ENCODE measurements at regions not wholly inside any gene's neighbourhood (a gene's known extent, or its start where the extent isn't known, plus 50 kb on each side); places are given as distances from the start of the nearest gene placed in this dataset.

DNA sequence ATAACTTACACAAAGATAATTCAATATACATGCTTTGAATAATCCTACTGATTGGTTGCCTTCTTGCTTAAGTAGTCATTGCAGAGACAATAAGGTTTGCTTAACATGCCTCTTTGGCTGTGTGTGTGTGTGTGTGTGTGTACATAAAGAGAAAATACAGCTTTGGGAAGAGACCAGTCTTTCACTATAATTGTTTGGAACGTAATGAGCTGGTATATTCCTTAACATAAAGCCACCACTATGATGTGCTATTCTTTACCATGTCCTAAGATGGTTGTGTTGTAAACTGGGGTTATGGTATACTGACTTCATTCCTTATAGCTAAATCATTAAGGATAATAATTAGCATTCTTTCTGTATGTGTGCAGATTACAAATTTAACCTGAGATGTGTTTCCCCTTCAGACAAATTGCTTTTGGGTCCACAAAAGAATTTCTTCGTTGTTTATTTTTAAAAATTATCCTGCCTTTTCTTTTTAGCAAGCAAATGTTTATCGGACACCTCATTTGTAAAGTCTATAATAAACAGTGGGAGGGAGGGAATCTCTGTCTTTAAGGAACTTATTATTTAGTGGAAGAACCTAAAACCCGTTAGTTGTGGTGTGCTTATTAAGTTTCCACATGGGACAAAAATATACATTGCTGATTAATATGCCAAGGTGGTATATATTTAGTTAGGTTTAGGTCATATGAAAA is 74.4 kb downstream of the TMX1 start:
- H4K20me1 ChIP-seq (ENCODE audit: insufficient read depth, low read length, poor library complexity, severe bottlenecking), result no peaks in the 10 kb centered on the region
- H2AFZ ChIP-seq (ENCODE audit: low read length), result no peak overlapping the region
- H3K27me3 ChIP-seq (ENCODE audit: insufficient read depth, low read length, poor library complexity, severe bottlenecking), result no peaks in the 10 kb centered on the region
- no peaks in the 10 kb centered on the region for H3K36me3 ChIP-seq (ENCODE audit: insufficient read depth, low read length)
- peaks cover 4% of the 10 kb centered on the region for H3K4me1 ChIP-seq (ENCODE audit: insufficient read depth, low read length, poor library complexity, severe bottlenecking)
- H3K9me2 ChIP-seq (replicated peaks; ENCODE audit: low read depth, low read length), result no peaks in the 10 kb centered on the region
- H3K79me2 ChIP-seq (ENCODE audit: insufficient read depth, low read length), result no peaks in the 10 kb centered on the region
- no peaks in the 10 kb centered on the region for H3F3A ChIP-seq (ENCODE audit: low read depth)
- H3K4me3 ChIP-seq (ENCODE audit: low read length, poor library complexity, severe bottlenecking), result no peak overlapping the region
- H3K9me3 ChIP-seq (ENCODE audit: insufficient read depth, low read depth, low read length), result no peaks in the 10 kb centered on the region
- no peak overlapping the region for H3K9ac ChIP-seq (ENCODE audit: low read depth, low read length, poor library complexity, severe bottlenecking)
- H3K4me2 ChIP-seq (ENCODE audit: low read depth, low read length, poor library complexity, severe bottlenecking), result no peak overlapping the region
- TF ChIP-seq CTCF (conservative IDR thresholded peaks at IDR 0.05; ENCODE audit: low read length) (no peak), EZH2phosphoT487 (IDR thresholded peaks at IDR 0.05; ENCODE audit: borderline replicate concordance) (no peak)

GRCh38 chr14:51317373-51317772 is 77.3 kb downstream of the TMX1 start:
- Histone ChIP-seq H3K9me3 (ENCODE audit: insufficient read depth, low read depth, low read length) (no peaks in the 10 kb centered on the region), H3K36me3 (ENCODE audit: insufficient read depth, low read length) (no peaks in the 10 kb centered on the region), H3F3A (ENCODE audit: low read depth) (no peaks in the 10 kb centered on the region), H3K9me2 (replicated peaks; ENCODE audit: low read depth, low read length) (no peaks in the 10 kb centered on the region), H3K4me2 (ENCODE audit: low read depth, low read length, poor library complexity, severe bottlenecking) (no peak overlapping the region), H2AFZ (ENCODE audit: low read length) (no peak overlapping the region), H4K20me1 (ENCODE audit: insufficient read depth, low read length, poor library complexity, severe bottlenecking) (no peaks in the 10 kb centered on the region), H3K4me3 (ENCODE audit: low read length, poor library complexity, severe bottlenecking) (no peak overlapping the region), H3K79me2 (ENCODE audit: insufficient read depth, low read length) (no peaks in the 10 kb centered on the region), H3K4me1 (ENCODE audit: insufficient read depth, low read length, poor library complexity, severe bottlenecking) (no peaks in the 10 kb centered on the region), H3K27me3 (ENCODE audit: insufficient read depth, low read length, poor library complexity, severe bottlenecking) (no peaks in the 10 kb centered on the region), H3K9ac (ENCODE audit: low read depth, low read length, poor library complexity, severe bottlenecking) (no peak overlapping the region)
- no peak for TF ChIP-seq EZH2phosphoT487 (IDR thresholded peaks at IDR 0.05; ENCODE audit: borderline replicate concordance)
- no peak for TF ChIP-seq CTCF (conservative IDR thresholded peaks at IDR 0.05; ENCODE audit: low read length)

DNA sequence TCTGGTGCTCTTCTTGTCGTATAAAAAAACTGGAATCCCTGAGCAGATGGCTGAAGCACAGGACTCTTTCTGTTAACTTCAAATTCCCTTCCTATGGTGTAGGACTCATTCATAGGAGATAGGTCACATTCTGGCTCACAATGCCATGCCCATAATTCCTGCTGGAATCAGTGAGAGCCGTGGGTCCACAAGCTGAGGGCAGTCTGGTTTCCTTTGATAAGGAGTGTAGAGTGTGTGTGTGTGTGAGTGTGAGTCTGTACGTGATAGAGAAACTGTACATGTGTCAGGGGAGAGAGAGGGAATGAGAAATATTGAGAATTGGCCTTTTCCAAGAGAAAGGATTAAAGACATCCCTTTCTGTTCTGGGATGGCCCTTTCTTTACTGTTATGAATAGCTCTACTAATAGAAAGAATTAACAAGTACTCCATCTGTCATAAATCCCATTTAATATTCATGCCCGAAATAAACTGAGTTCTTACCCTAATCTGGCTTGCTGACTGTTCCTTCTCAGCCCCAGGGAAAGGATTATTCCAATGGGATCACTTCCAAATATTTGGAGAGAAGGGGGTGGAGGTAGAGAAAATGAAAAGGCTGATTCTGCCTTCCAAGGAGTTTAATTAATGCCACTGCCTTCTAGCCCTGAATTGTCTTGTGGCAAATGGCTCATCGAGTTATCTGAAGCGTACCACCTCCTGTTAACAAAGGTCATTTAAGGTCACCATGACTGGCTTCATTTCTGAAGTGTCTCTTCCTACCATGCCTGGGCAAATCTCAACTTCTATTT is 79.0 kb downstream of the TMX1 start:
- H3K9me3 ChIP-seq (ENCODE audit: insufficient read depth, low read depth, low read length), result no peaks in the 10 kb centered on the region
- H2AFZ ChIP-seq (ENCODE audit: low read length), result no peak overlapping the region
- H3K4me3 ChIP-seq (ENCODE audit: low read length, poor library complexity, severe bottlenecking), result no peak overlapping the region
- H3K9me2 ChIP-seq (replicated peaks; ENCODE audit: low read depth, low read length), result no peaks in the 10 kb centered on the region
- H3K4me2 ChIP-seq (ENCODE audit: low read depth, low read length, poor library complexity, severe bottlenecking), result no peak overlapping the region
- H3K27me3 ChIP-seq (ENCODE audit: insufficient read depth, low read length, poor library complexity, severe bottlenecking), result no peaks in the 10 kb centered on the region
- no peaks in the 10 kb centered on the region for H3K4me1 ChIP-seq (ENCODE audit: insufficient read depth, low read length, poor library complexity, severe bottlenecking)
- H3K36me3 ChIP-seq (ENCODE audit: insufficient read depth, low read length), result no peaks in the 10 kb centered on the region
- no peak for TF ChIP-seq CTCF (conservative IDR thresholded peaks at IDR 0.05; ENCODE audit: low read length)
- H3K9ac ChIP-seq (ENCODE audit: low read depth, low read length, poor library complexity, severe bottlenecking), result no peak overlapping the region
- no peaks in the 10 kb centered on the region for H3F3A ChIP-seq (ENCODE audit: low read depth)
- no peaks in the 10 kb centered on the region for H4K20me1 ChIP-seq (ENCODE audit: insufficient read depth, low read length, poor library complexity, severe bottlenecking)
- H3K79me2 ChIP-seq (ENCODE audit: insufficient read depth, low read length), result no peaks in the 10 kb centered on the region
